Middle frontal gyrus (tissue), 1 donor: ENCODE measurements at regions not wholly inside any gene's neighbourhood (a gene's known extent, or its start where the extent isn't known, plus 50 kb on each side); places are given as distances from the start of the nearest gene placed in this dataset.

Source experiments
- DNase-seq: peaks from one replicate; pipeline ENCODE4 v3.0.0-alpha.2; 2015; ENCODE audit warnings: low spot score; ENCODE audit errors: extremely low spot score

GRCh38 chr6:156310701-156311100, 466.5 kb upstream of the ARID1B start:
- no peak for DNase-seq

DNA sequence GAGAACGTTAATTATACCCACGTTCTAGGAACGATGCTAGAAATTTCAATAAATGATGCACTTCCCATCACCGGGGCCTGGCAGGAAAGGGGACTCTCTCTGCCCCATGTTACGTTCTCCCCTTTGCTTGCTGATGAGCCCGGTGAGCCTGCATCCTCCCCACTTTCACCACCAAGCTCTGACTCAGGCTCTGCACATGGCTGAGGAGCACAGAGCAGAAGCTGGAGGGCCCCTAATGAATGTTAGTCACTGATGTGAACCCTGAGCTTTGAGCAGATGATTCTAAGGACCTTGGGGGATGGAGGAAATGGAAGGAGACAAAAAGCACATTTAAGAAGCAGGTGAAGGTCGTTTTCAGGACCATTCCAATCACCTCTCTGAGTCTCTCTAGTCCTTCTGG, 468.2 kb upstream of the ARID1B start:
- DNase-seq, result no peak

DNA sequence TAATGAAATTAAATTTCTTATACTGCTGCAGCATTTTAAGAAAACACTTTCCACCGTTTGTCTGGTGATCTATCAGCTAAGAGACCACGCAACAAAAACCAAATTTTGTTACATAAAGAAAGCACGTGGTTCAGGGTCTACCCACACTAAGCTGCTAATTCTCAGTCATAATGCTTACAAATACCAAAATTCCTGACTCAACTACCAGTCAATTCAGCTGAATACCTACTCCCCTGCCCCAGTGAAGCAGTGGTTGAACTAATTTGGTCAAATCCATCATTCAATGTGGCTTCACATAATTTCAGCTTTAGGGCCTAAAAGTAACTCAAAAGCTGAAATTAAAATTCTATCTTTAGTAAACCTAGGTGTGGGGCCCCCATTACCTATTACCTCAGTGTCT, 468.6 kb upstream of the ARID1B start:
- no peak for DNase-seq

DNA sequence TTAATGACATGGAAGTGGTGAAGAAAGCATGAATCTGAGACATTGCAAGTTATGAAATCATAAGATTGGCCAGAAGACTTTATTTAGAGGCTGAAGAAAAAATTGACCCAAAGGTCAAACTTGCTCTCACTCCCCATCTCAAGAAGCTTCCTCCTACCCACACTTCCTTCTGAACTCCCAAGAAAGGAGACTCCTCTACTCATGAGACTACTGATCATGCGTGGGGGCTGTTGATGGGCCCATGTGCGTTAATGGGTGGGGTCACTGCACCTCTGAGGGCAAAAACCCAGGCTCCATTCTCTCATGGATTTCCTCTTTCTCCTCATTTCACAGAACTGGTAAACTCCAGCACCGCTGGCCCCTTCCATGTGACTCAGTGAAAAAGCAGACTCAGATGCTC, 470.6 kb upstream of the ARID1B start:
- DNase-seq, result no peak

DNA sequence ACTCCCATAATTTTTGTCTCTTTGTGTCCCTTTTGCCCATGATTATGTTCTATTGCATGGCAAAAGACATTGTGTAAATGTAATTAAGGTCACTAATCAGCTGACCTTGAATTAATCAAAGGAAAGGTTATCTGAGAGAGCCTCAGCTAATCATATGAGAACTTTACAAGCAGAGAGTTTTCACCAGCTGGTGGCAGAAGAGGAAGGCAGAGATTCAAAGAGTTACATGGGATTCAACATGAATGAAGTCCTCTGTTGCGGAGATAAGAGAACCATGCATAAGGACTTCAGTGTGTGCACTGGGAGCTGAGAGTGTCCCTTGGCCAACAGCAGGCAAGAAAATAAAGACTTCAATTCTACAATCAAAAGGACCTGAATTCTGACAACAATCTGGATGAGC, 494.1 kb upstream of the ARID1B start:
- no peak for DNase-seq

DNA sequence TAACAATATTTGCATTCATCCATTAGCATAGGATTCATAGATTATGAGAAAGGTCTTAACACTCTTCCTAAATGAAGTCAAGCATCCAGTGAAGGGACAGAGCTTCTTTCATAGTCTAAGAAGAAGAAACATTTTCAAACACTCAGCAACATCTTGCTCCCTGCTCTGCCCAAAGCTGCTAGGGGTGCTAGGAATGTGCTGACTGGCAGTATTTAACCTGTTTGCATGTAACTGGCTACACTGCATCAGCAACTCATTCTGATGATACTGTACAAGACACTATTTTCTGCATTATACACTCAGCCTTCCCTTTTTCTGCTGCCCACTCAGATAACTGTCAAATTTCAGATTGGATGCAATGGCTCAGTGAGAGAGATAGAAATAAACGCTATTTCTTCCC, 495.1 kb upstream of the ARID1B start:
- no peak for DNase-seq

GRCh38 chr6:156281266-156281665, 495.9 kb upstream of the ARID1B start:
- DNase-seq, result no peak

GRCh38 chr6:156280065-156280464, 497.1 kb upstream of the ARID1B start:
- no peak for DNase-seq

DNA sequence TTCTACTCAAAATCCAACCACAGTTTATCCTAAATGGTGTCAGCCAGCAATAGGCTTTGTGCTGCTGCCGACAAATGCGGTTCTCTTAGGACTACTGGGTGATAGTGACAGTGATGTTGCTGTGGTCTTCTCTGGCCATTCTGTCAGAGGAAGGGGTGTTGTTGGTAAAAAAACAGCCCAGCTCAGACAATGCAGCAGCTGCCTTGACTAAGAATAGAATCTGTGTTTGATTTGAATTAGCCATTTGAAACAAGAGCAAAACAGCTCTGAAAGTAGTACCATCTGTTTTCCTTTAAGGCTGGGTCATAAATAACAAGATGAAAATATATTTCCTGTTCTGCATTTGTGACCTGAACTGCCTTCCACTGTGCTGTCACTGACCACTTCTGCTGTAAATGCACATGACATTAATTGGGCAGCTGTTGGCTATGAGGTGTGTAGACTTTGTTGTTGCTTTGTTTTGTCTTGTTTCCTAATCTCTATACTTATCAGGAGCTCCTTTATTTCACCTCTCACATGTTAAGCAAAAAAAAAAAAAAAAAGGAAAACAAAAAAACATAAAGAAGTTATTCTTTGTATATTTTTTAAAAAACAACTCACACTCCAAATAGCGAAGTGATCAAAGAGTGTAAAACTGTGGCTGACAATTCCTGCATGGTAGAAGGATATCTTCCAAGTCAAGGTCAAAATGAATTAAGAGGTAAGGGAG, 497.8 kb upstream of the ARID1B start:
- DNase-seq, result no peak

DNA sequence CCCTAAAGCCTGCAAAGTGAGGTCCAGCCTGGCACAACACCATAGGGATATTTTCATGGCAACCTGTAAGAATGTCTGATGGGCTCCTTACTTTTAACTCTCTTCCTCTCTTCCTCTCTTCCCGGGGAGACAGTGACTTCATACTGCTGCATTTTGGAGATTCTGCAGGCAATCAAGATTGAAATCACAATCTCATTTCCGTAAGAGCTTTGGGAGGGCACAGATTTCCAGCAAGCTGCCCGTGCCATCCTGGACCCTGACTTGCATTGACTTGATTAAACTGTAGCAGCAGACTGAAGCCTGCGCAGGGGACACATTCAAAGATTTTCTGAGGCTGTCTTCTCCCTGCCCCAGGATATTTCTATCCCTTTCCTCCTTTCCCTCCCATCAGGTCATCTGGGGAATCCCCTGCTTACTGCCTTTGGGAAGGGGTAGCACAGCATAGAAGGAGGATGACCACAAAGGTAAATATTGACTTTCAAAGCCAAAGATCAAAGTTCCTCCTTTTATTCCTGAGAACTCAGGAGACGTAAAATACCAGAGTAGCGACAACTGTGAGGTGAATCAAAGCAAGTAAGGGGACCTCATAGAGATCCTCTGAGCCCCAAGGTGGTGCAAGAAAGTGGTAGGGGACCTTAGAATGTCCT, 504.0 kb upstream of the ARID1B start:
- DNase-seq, result no peak

DNA sequence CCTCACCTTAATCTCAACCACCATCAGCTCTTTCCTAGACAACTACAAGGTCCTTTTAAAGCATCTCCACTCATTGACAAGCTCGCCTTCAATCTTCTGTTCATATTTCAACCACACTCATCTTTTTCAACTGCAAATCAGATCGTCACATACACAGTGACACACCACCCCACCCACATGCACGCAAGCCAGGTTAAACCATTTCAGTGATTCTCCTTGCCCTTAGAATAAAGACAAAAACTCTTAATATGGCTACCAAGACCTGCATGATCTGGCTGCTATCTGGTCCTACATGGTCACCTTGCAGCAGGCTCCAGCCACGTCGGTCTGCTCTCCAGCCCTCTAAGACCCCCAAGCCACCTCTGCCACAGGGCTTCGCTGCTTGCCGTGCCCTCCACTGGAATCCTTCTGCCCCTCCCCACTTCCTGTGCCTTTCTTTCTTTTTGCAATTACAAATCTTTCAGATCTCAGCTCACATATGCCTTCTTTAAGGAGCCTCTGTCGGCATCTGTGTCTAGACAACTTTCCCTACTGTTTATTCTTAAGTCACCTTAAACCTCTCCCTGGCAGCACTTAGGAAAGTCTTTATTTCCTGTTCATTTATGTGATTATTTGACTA, 507.3 kb upstream of the ARID1B start:
- DNase-seq, result no peak

GRCh38 chr6:156268849-156269248, 508.3 kb upstream of the ARID1B start:
- no peak for DNase-seq

GRCh38 chr6:156262014-156262413, 515.2 kb upstream of the ARID1B start:
- DNase-seq, result no peak

- DNase-seq, result no peak
Observed at GRCh38 chr6:156260815-156261214, 516.4 kb upstream of the ARID1B start.

DNA sequence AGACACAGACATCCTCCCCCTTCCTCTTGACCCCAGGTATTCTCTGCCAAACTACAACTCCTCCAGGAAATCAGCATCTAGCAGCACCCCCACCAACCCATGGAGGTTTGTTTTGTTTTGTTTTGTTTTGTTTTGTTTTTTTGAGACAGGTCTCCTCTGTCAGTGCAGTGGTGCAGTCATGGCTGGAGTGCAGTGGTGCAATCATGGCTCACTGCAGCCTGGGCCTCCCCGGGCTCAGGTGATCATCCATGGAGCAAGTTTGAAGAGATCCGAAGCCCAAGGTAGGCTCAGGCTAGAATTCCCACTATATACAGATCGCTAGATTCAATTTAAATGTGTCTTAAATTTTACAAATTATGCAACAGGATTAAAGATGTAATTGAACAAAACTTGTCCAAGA, 518.2 kb upstream of the ARID1B start:
- DNase-seq, result no peak

DNA sequence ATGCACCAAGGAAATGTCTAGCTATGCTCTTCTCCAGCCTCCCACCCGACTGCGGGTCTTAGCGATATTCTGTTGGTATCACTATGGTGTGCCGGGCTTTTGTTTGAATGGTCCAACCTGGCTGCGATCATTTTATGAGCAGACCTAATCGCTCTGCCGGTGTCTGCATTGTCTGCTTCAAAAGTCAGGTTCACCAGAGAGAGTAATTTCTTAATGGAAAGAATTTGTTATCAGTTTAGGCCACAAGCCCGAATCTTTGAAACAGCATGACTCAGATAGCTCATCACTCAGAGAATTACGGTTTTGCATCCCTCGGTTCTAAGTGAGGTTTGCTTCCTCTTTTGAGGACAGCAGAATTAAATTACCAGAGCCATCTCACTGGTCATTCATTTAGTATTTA, 521.0 kb upstream of the ARID1B start:
- DNase-seq, result no peak

- DNase-seq, result no peak
Observed at GRCh38 chr6:156254240-156254639, 522.9 kb upstream of the ARID1B start.

DNA sequence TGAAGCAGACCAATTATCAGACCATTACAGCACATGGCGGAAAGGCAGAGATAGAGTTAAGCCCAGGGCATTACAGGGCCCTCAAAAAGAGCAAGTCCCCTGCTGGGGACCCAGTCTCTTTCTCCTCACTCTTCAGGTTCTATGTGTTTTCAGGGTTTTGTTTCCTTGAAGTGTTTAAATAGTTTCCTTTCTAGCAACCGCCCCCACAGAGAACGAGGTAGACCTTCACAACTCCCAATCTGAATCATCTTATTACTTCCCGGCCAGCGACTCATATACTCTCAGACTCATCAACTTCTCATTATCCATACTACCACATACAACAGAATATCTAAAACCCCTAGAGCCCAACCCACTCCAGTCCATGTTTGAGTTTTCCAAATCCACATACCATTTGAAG, 526.6 kb upstream of the ARID1B start:
- no peak for DNase-seq

- no peak for DNase-seq
Observed at GRCh38 chr6:156242206-156242605, 535.0 kb upstream of the ARID1B start.

- no peak for DNase-seq
Observed at GRCh38 chr6:156231026-156231765, 546.0 kb upstream of the ARID1B start.

DNA sequence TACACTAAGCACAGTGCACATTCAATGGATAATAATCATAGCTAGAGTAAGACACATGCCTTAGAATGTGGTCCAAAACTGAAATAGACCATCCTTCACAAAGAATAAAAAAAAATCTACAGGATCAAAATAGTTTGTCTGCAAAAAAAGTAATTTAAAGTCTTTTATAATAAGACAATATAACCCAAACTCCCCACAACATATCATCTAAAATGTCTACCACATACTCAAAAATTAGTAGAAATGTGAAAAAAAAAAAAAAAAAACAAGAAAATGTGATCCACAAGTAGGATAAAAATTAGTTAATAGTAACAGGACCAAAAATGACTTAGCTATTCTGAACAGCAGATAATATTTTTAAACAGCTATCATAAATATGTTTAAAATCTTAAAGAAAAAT, 557.2 kb upstream of the ARID1B start:
- DNase-seq, result no peak

GRCh38 chr6:156205678-156206077, 571.5 kb upstream of the ARID1B start:
- no peak for DNase-seq
